ENCODE measurements at regions not wholly inside any gene's neighbourhood (a gene's known extent, or its start where the extent isn't known, plus 50 kb on each side); places are given as distances from the start of the nearest gene placed in this dataset.
"Not testable (repeated sequence)": the region's sequence is repeated elsewhere in the genome, so short reads cannot be mapped to it uniquely, and the experiment has no call there.

- Mint-ChIP-seq H3K27me3 (ENCODE audit: low read depth) (no peaks in the 10 kb centered on the region), H3K4me1 (peaks cover 26 to 27% of the 10 kb centered on the region in 2 experiments), H3K27ac (no peak overlapping the region), H3K4me3 (no peak overlapping the region), H3K9me3 (peaks cover 0 to 6% of the 10 kb centered on the region in 2 experiments; a peak in 2 of 5 replicates), H3K36me3 (ENCODE audit: insufficient read depth in 1 of 3, low read depth in 3 of 3) (peaks cover 0 to 15% (median 0%) of the 10 kb centered on the region in 3 experiments; a peak in 1 of 7 replicates)
- H3K14ac ChIP-seq (ENCODE audit: insufficient read depth, low read length): no peak overlapping the region
- no peak overlapping the region for H2AK5ac ChIP-seq (ENCODE audit: insufficient read length, low read length)
- H3K23ac ChIP-seq (ENCODE audit: insufficient read length, low read depth, low read length): no peak overlapping the region
- no peak overlapping the region for H3K4ac ChIP-seq (ENCODE audit: low read depth, low read length)
- WGBS (ENCODE audit: extremely low coverage, insufficient read length, low lambda C conversion rate): no CpG with 5 or more reads among the region's 4 CpGs
- H3K56ac ChIP-seq (ENCODE audit: insufficient read length, low read depth, low read length): no peak overlapping the region
- no peak overlapping the region for H4K91ac ChIP-seq (ENCODE audit: insufficient read length, low read depth, low read length)
- H3K9ac ChIP-seq (ENCODE audit: extremely low read depth, insufficient read length, low read length): no peak overlapping the region
- H3K79me2 ChIP-seq (ENCODE audit: insufficient read depth, low read length): no peaks in the 10 kb centered on the region
- no peaks in the 10 kb centered on the region for H3K79me1 ChIP-seq (ENCODE audit: insufficient read depth, low read depth, low read length, poor library complexity, severe bottlenecking)
- no peak overlapping the region for H2AFZ ChIP-seq (ENCODE audit: low read length)
- H2BK120ac ChIP-seq (ENCODE audit: low read depth, low read length, poor library complexity, severe bottlenecking): no peak overlapping the region
- H4K8ac ChIP-seq (replicated peaks; ENCODE audit: insufficient read length, low read depth, low read length): no peak overlapping the region
- H2BK12ac ChIP-seq (ENCODE audit: insufficient read length, low read depth, low read length): no peak overlapping the region
- no peak overlapping the region for H3T11ph ChIP-seq (ENCODE audit: low read length)
- H2BK15ac ChIP-seq (ENCODE audit: low read depth, low read length): no peak overlapping the region
- no peak overlapping the region for H2BK20ac ChIP-seq (ENCODE audit: low read depth, low read length, poor library complexity, severe bottlenecking)
- H3K27me3 ChIP-seq (ENCODE audit: insufficient read depth, low read length): no peaks in the 10 kb centered on the region
- no peak overlapping the region for H3K18ac ChIP-seq (ENCODE audit: insufficient read length, low read depth, low read length)
- no peak for DNase-seq
- no peak overlapping the region for H3K27ac ChIP-seq (ENCODE audit: insufficient read length, low read depth, low read length)
- H3K4me2 ChIP-seq (ENCODE audit: insufficient read depth, insufficient read length, low read length): no peak overlapping the region
- no peaks in the 10 kb centered on the region for H3K23me2 ChIP-seq (ENCODE audit: insufficient read length, low read depth, low read length, poor library complexity, severe bottlenecking)
- no peak for TF ChIP-seq CTCF (conservative IDR thresholded peaks at IDR 0.05)
- H3K9me3 ChIP-seq (ENCODE audit: control insufficient read depth, low read depth, low read length): no peaks in the 10 kb centered on the region
- no peaks in the 10 kb centered on the region for H4K20me1 ChIP-seq (ENCODE audit: control insufficient read depth, insufficient read depth, insufficient read length)
- H2BK5ac ChIP-seq (ENCODE audit: insufficient read length, low read length): peak overlapping the region; percentile 29
- no peaks in the 10 kb centered on the region; the same call in 1 of the 2 replicates for H3K4me1 ChIP-seq (ENCODE audit: insufficient read depth, low read length)
- H4K5ac ChIP-seq (ENCODE audit: insufficient read length, low read depth, low read length): no peak overlapping the region
These were observed 624.0 kb upstream of the IGFBP7 start for GRCh38 chr4:57734104-57734670.

DNA sequence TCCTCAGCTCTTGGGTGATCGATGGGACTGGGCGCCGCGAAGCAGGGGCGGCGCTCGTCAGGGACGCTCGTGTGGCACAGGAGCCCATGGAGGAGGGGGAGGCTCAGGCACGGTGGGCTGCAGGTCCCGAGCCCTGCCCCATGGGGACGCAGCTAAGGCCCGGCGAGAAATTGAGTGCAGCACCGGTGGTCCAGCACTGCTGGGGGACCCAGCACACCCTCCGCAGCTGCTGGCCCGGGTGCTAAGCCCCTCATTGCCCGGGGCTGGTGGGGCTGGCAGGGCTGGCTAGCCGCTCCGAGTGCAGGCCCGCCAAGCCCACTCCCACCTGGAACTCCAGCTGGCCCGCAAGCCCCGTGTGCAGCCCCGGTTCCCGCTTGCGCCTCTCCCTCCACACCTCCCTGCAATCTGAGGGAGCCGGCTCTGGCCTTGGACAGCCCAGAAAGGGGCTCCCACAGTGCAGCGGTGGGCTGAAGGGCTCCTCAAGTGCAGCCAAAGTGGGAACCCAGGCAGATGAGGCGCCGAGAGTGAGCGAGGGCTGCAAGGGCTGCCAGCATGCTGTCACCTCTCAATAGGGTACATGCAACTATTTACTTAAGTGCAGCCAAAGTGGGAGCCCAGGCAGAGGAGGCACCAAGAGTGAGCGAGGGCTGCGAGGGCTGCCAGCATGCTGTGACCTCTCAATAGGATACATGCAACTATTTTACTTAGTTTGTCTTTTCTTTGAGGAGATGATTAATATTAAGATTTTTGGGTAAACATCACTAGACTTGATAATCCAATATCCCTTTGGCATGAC lies 619.8 kb upstream of the IGFBP7 start:
- H3K18ac ChIP-seq (ENCODE audit: insufficient read length, low read depth, low read length); H3K9me3 ChIP-seq (ENCODE audit: control insufficient read depth, low read depth, low read length); H2AFZ ChIP-seq (ENCODE audit: low read length); H3K27me3 ChIP-seq (ENCODE audit: insufficient read depth, low read length); H3K14ac ChIP-seq (ENCODE audit: insufficient read depth, low read length); H3K27ac ChIP-seq (ENCODE audit: insufficient read length, low read depth, low read length); H3K23me2 ChIP-seq (ENCODE audit: insufficient read length, low read depth, low read length, poor library complexity, severe bottlenecking); DNase-seq; H2BK120ac ChIP-seq (ENCODE audit: low read depth, low read length, poor library complexity, severe bottlenecking); H2BK12ac ChIP-seq (ENCODE audit: insufficient read length, low read depth, low read length); H4K8ac ChIP-seq (replicated peaks; ENCODE audit: insufficient read length, low read depth, low read length); H3K56ac ChIP-seq (ENCODE audit: insufficient read length, low read depth, low read length); H4K20me1 ChIP-seq (ENCODE audit: control insufficient read depth, insufficient read depth, insufficient read length); H3K4ac ChIP-seq (ENCODE audit: low read depth, low read length); H4K5ac ChIP-seq (ENCODE audit: insufficient read length, low read depth, low read length); H3K79me2 ChIP-seq (ENCODE audit: insufficient read depth, low read length); H3K79me1 ChIP-seq (ENCODE audit: insufficient read depth, low read depth, low read length, poor library complexity, severe bottlenecking); H2BK20ac ChIP-seq (ENCODE audit: low read depth, low read length, poor library complexity, severe bottlenecking); H4K91ac ChIP-seq (ENCODE audit: insufficient read length, low read depth, low read length); H3K4me1 ChIP-seq (ENCODE audit: insufficient read depth, low read length); H2AK5ac ChIP-seq (ENCODE audit: insufficient read length, low read length); H3K4me3 Mint-ChIP-seq; H3K27me3 Mint-ChIP-seq (ENCODE audit: low read depth); H3K4me2 ChIP-seq (ENCODE audit: insufficient read depth, insufficient read length, low read length); H3T11ph ChIP-seq (ENCODE audit: low read length); H3K23ac ChIP-seq (ENCODE audit: insufficient read length, low read depth, low read length); H3K27ac Mint-ChIP-seq; H3K9ac ChIP-seq (ENCODE audit: extremely low read depth, insufficient read length, low read length); H2BK15ac ChIP-seq (ENCODE audit: low read depth, low read length); H2BK5ac ChIP-seq (ENCODE audit: insufficient read length, low read length): not testable (repeated sequence)
- Mint-ChIP-seq H3K9me3 (peaks cover 0 to 11% of the 10 kb centered on the region in 2 experiments; a peak in 2 of 5 replicates), H3K36me3 (ENCODE audit: insufficient read depth in 1 of 3, low read depth in 3 of 3) (peaks cover 0 to 14% (median 0%) of the 10 kb centered on the region in 3 experiments; a peak in 1 of 7 replicates), H3K4me1 (peaks cover 36 to 39% of the 10 kb centered on the region in 2 experiments)
- no CpG with 5 or more reads among the region's 33 CpGs for WGBS (ENCODE audit: extremely low coverage, insufficient read length, low lambda C conversion rate)
